Thyroid gland (tissue), 4 donors: ENCODE measurements at regions not wholly inside any gene's neighbourhood (a gene's known extent, or its start where the extent isn't known, plus 50 kb on each side); places are given as distances from the start of the nearest gene placed in this dataset.

Source experiments
- DNase-seq, 2 donors: peaks; one replicate each; pipeline ENCODE4 v3.0.0-alpha.2; 2019
- H3K27ac ChIP-seq, 3 donors: fragments of 200-600 bp; sonication (generic); 1 replicate in 2 of 3; 2 replicates in 1 of 3; pipeline ENCODE4 v1.5.1; 2016 to 2019; ENCODE audit warnings: mild to moderate bottlenecking in 1 of 3, moderate library complexity in 1 of 3
- H3K27me3 ChIP-seq: fragments of 200-600 bp; sonication (generic); one replicate; pipeline ENCODE4 v1.5.1; 2019
- H3K36me3 ChIP-seq, 2 donors: fragments of 200-600 bp; sonication (generic); one replicate each; pipeline ENCODE4 v1.5.1; 2016 to 2019
- H3K4me1 ChIP-seq, 2 donors: fragments of 200-600 bp; sonication (generic); one replicate each; pipeline ENCODE4 v1.5.1; 2017 to 2019
- H3K4me3 ChIP-seq, 3 donors: fragments of 200-600 bp; sonication (generic); replicated peaks in 1 of 3; 1 replicate in 2 of 3; 2 replicates in 1 of 3; pipeline ENCODE4 v1.5.1; 2016; ENCODE audit warnings: mild to moderate bottlenecking in 1 of 3
- H3K9me3 ChIP-seq: fragments of 200-600 bp; sonication (generic); one replicate; pipeline ENCODE4 v1.5.1; 2017
- CTCF ChIP-seq, 6 experiments: fragments of 200-600 bp in 3 of 6; fragments of 450-650 bp in 3 of 6; sonication (generic) in 3 of 6; IDR thresholded peaks; one replicate each; pipeline ENCODE4 v1.5.1; 2016 to 2019; ENCODE audit warnings: antibody characterized with exemption in 6 of 6, mild to moderate bottlenecking in 2 of 6, inconsistent platforms in 1 of 6, moderate library complexity in 1 of 6
- POLR2A ChIP-seq, 2 donors: fragments of 450-650 bp; IDR thresholded peaks; one replicate each; pipeline ENCODE4 v1.6.1; 2017; ENCODE audit warnings: antibody characterized with exemption in 2 of 2, mild to moderate bottlenecking in 2 of 2, moderate library complexity in 1 of 2
- WGBS, 2 donors: methylation state at CpG; one replicate each; pipeline ENCODE4 v1.1.5; 2017; 5-methylcytosine and 5-hydroxymethylcytosine counted together
- intact Hi-C: fragments of 100-400 bp; cut with DNase I; formaldehyde crosslinking; loops from one replicate; pipeline ENCODE4 v1.15.1; 2023

GRCh38 chr15:62809968-62810260 lies 232.6 kb upstream of the TPM1 start:
- H3K27me3 ChIP-seq, result no peaks in the 10 kb centered on the region
- no peak for DNase-seq
- H3K9me3 ChIP-seq, result no peaks in the 10 kb centered on the region
- H3K36me3 ChIP-seq, result peaks cover 21 to 24% of the 10 kb centered on the region in 2 donors
- no peak for TF ChIP-seq CTCF (IDR thresholded peaks at IDR 0.05)
- no peak for TF ChIP-seq POLR2A (IDR thresholded peaks at IDR 0.05)
- no peak overlapping the region for H3K4me3 ChIP-seq
- no peaks in the 10 kb centered on the region for H3K4me1 ChIP-seq
- no peak overlapping the region for H3K27ac ChIP-seq
- intact Hi-C loops, result no loop called here
- 94% methylated on average over 8 of the region's 8 CpGs for WGBS, 2 donors

DNA sequence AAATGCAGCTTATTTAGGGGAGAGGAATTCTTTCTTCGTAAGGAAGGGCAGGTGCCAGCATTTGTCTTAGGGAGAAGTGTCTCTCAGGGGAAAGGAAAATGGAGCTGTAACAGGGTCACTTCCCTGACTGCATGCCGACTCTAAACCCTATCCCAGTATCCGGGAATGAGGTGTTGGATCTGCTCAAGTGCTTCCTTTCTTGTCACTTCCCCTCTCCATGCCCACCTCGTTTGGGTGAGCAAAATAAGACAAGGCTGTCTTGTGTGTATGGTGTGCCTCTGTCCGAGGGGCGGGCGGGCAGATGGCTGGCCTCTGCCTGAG lies 230.1 kb upstream of the TPM1 start:
- 92% methylated on average over 7 of the region's 7 CpGs for WGBS, 2 donors
- H3K9me3 ChIP-seq, result no peaks in the 10 kb centered on the region
- no peaks in the 10 kb centered on the region for H3K27me3 ChIP-seq
- H3K36me3 ChIP-seq, result peaks cover 7% of the 10 kb centered on the region in 2 donors
- no peaks in the 10 kb centered on the region for H3K4me1 ChIP-seq
- intact Hi-C loops, result no loop called here
- no peak for TF ChIP-seq CTCF (IDR thresholded peaks at IDR 0.05)
- no peak for TF ChIP-seq POLR2A (IDR thresholded peaks at IDR 0.05)
- H3K27ac ChIP-seq, result no peak overlapping the region
- H3K4me3 ChIP-seq, result no peak overlapping the region
- no peak for DNase-seq

DNA sequence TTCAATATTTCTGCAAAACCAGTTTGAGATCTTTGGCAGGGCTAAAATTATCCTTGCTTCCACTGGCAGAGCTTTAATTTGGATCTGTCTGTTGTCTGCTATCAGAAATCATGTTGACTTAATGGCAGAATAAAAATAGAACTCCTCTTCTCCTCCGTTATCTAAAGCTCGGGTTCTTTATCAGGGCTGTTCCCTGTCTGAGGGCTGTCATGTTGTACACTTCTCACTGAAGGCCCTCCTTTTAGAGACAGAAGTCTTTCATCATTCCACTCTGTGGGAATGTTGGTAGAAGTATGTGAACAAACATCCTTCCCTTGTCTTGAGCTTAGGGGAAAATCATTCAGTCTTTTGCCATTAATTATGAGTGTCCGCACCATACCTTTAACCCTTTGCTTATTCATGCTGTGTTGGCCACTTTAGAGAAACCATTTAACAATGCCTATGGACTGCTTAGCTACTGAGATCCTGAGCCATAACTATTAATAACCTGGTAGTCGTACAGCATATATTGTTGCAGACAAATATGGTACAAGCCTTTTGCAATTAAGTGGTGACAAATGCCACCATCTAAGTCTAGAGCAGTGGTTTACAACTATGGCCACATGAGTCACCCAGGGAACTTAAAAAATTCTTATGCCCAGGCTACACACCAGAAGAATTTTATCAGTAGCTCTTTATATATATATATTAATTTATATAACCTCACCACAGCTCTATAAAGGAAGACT lies 226.0 kb upstream of the TPM1 start:
- Histone ChIP-seq H3K27me3 (no peaks in the 10 kb centered on the region), H3K36me3 (peaks cover 20 to 21% of the 10 kb centered on the region in 2 donors), H3K9me3 (no peaks in the 10 kb centered on the region), H3K4me1 (no peaks in the 10 kb centered on the region), H3K4me3 (no peak overlapping the region), H3K27ac (no peak overlapping the region)
- no peak for TF ChIP-seq POLR2A (IDR thresholded peaks at IDR 0.05)
- TF ChIP-seq CTCF (IDR thresholded peaks at IDR 0.05), result no peak
- WGBS, 2 donors, result 83 to 86% methylated on average over 4 of the region's 4 CpGs
- DNase-seq, result no peak
- intact Hi-C loops, result no loop called here

GRCh38 chr15:62818691-62819090 lies 223.9 kb upstream of the TPM1 start:
- no peak overlapping the region for H3K27ac ChIP-seq
- no peaks in the 10 kb centered on the region for H3K4me1 ChIP-seq
- TF ChIP-seq POLR2A (IDR thresholded peaks at IDR 0.05) (no peak), CTCF (IDR thresholded peaks at IDR 0.05) (no peak)
- no peak overlapping the region for H3K4me3 ChIP-seq
- H3K36me3 ChIP-seq, result peaks cover 14 to 25% of the 10 kb centered on the region in 2 donors
- no peaks in the 10 kb centered on the region for H3K9me3 ChIP-seq
- no peaks in the 10 kb centered on the region for H3K27me3 ChIP-seq
- DNase-seq, result no peak
- intact Hi-C loops, result no loop called here
- 85 to 96% methylated on average over 1 of the region's 1 CpG for WGBS, 2 donors

DNA sequence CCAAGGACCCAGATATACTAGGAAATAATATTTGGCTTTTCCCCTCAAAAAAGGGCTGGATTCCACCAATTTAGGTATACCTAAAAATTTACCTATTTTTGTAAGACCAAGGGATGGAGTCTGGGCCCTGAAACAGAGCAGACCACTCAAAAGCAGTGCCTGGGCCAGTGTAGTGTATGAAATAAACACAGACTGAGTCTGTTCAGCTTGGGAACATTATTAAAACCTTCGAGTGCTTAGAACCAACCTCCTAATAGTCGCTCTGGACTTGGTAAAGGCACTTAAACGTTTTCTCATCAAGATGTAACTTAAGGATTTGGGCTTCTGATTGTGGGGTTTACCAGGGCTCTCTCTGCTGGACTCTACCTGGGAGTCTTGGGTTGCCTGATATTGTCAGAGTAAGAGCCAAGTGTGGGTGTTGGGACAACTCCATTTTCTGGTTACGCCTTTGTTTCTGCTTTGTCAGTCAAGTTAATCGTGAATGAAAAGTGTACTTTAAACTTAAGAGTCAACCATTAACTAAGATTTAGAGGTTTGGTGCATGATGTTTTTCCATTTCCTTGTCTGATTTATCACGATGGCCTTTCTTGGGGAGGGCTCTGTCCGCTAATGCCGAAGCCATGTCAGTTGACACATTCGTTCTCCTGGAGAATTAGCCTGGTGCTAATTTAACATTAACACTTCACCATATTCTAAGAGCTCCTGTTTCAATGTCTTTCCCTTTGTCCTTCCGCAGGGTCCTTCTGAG lies 221.0 kb upstream of the TPM1 start:
- H3K27me3 ChIP-seq, result no peaks in the 10 kb centered on the region
- WGBS, 2 donors, result 91 to 93% methylated on average over 10 of the region's 10 CpGs
- H3K4me3 ChIP-seq, result no peak overlapping the region
- H3K9me3 ChIP-seq, result no peaks in the 10 kb centered on the region
- H3K4me1 ChIP-seq, result peaks cover 0 to 4% of the 10 kb centered on the region in 2 donors
- intact Hi-C loops, result no loop called here
- no peak overlapping the region for H3K27ac ChIP-seq
- H3K36me3 ChIP-seq, result peaks cover 14 to 25% of the 10 kb centered on the region in 2 donors
- no peak for DNase-seq
- TF ChIP-seq POLR2A (IDR thresholded peaks at IDR 0.05) (no peak), CTCF (IDR thresholded peaks at IDR 0.05) (no peak)
